Activated CD4-positive, alpha-beta T cell treated with anti-CD3 and anti-CD28 coated beads for 36 hours (primary cell): ENCODE measurements at regions not wholly inside any gene's neighbourhood (a gene's known extent, or its start where the extent isn't known, plus 50 kb on each side); places are given as distances from the start of the nearest gene placed in this dataset.

Experiments
- ATAC-seq: fragments of 200-7000 bp; cut with Tn5 transposase; one replicate; pipeline ENCODE4 v1.10.0; 2021; ENCODE audit warnings: mild to moderate bottlenecking, moderate library complexity
- CTCF ChIA-PET: fragments of 350-600 bp; sonication (Branson Sonifier 250); formaldehyde crosslinking; loops from one replicate; lab custom pipeline; 2021; ENCODE audit warnings: antibody characterized with exemption; lab: Charles Lee
- POLR2A ChIA-PET: fragments of 350-600 bp; sonication (Branson Sonifier 250); formaldehyde crosslinking; loops from one replicate; lab custom pipeline; 2021; ENCODE audit warnings: antibody characterized with exemption, inconsistent platforms; lab: Charles Lee
- DNase-seq: peaks from one replicate; pipeline ENCODE4 v3.0.0-alpha.2; 2020
- H3K27ac Mint-ChIP-seq: one replicate; pipeline ENCODE4 v1.8.0; 2021; ENCODE audit warnings: mixed read lengths
- H3K27me3 Mint-ChIP-seq: one replicate; pipeline ENCODE4 v1.8.0; 2021; ENCODE audit warnings: mixed read lengths
- H3K36me3 Mint-ChIP-seq: one replicate; pipeline ENCODE4 v1.8.0; 2021; ENCODE audit warnings: low read depth, mixed read lengths
- H3K4me1 Mint-ChIP-seq: one replicate; pipeline ENCODE4 v1.8.0; 2021; ENCODE audit warnings: mixed read lengths
- H3K4me3 Mint-ChIP-seq: one replicate; pipeline ENCODE4 v1.8.0; 2021; ENCODE audit warnings: mild to moderate bottlenecking, moderate library complexity, mixed read lengths
- H3K9me3 Mint-ChIP-seq: one replicate; pipeline ENCODE4 v1.8.0; 2021; ENCODE audit warnings: low read depth, mixed read lengths
- intact Hi-C, 2 experiments: fragments of 100-400 bp; cut with DNase I in 1 of 2; cut with micrococcal nuclease in 1 of 2; formaldehyde crosslinking; loops; one replicate each; pipeline versions ENCODE4 v1.14.2 to v1.15.1; 2022 to 2024; cut with DNase I, micrococcal nuclease

GRCh38 chr11:119908573-119908904, 179.5 kb upstream of the NECTIN1 start:
- intact Hi-C loops = no loop called here
- H3K4me1 Mint-ChIP-seq = no peaks in the 10 kb centered on the region
- H3K9me3 Mint-ChIP-seq = no peaks in the 10 kb centered on the region
- ChIA-PET CTCF (no interaction called here), POLR2A (no interaction called here)
- H3K4me3 Mint-ChIP-seq = no peak overlapping the region
- DNase-seq (no peak), ATAC-seq (no peak)
- H3K27me3 Mint-ChIP-seq = peaks cover 6% of the 10 kb centered on the region
- no peak overlapping the region for H3K27ac Mint-ChIP-seq
- H3K36me3 Mint-ChIP-seq = no peaks in the 10 kb centered on the region

GRCh38 chr11:119907878-119908572, 179.0 kb upstream of the NECTIN1 start:
- ATAC-seq (no peak), DNase-seq (no peak)
- H3K27me3 Mint-ChIP-seq = peaks cover 6% of the 10 kb centered on the region
- H3K36me3 Mint-ChIP-seq = no peaks in the 10 kb centered on the region
- CTCF ChIA-PET = no interaction called here
- POLR2A ChIA-PET = no interaction called here
- no peak overlapping the region for H3K27ac Mint-ChIP-seq
- H3K9me3 Mint-ChIP-seq = no peaks in the 10 kb centered on the region
- no peaks in the 10 kb centered on the region for H3K4me1 Mint-ChIP-seq
- no peak overlapping the region for H3K4me3 Mint-ChIP-seq
- intact Hi-C loops = no loop called here

DNA sequence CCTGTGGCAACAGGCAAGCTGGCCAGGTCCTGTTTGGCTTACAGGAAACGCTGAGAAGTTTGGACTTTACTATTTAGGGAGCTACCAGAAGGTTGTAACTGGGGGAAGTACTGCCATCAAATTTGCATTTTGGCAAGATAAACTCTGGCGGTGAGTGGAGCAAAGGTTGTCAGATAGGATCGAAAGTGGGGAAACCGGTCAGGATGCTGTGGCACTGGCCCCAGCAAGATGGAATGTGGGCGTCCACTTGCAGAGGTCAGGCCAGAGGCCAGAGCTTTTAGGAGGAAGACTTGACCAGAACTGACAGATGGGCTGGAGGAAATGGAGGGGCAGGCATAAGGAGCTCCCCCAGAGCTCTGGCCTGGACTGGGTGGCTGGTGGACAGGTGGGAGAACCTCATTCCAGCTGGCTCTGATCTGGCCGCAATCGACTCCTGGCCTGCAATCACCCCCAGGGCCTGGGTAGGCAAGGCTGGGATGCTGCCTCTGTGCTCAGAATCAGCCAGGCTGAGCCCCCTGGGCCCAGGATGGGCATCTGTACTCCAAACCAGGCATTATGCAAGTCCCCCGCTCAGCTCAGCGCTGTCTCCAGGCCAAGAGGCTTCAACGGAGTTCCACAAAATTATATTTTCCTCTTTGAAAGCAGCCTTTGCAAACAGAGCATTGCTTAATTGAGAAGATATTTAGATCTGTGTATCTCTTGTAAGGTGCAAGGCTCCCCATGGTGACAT, 178.3 kb upstream of the NECTIN1 start:
- ChIA-PET CTCF (no interaction called here), POLR2A (no interaction called here)
- Mint-ChIP-seq H3K9me3 (no peaks in the 10 kb centered on the region), H3K4me3 (no peak overlapping the region), H3K27ac (no peak overlapping the region), H3K27me3 (peaks cover 7% of the 10 kb centered on the region), H3K4me1 (no peaks in the 10 kb centered on the region), H3K36me3 (no peaks in the 10 kb centered on the region)
- intact Hi-C loops = no loop called here
- no peak for ATAC-seq
- no peak for DNase-seq

DNA sequence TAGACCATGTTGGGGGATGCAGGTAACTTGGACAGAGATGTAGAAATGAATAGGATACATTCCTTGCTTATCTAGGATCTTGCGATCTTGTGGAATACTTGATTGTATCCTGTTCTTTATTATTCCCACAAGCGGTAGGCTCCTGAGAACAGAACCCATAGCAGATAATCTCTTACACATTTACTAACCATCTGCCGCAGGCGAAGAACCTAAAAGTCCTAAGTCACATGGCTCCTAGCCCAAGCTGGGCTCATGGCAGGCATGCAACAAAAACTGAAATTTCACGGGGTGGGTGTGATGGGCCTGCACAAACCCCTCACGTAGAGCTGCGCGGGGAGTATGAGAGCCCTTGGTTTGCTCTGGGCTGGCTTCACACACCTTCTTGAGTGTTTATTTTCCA, 177.4 kb upstream of the NECTIN1 start:
- DNase-seq (no peak), ATAC-seq (no peak)
- H3K27me3 Mint-ChIP-seq = peaks cover 6% of the 10 kb centered on the region
- no peak overlapping the region for H3K4me3 Mint-ChIP-seq
- H3K36me3 Mint-ChIP-seq = no peaks in the 10 kb centered on the region
- intact Hi-C loops = no loop called here
- H3K4me1 Mint-ChIP-seq = no peaks in the 10 kb centered on the region
- no peak overlapping the region for H3K27ac Mint-ChIP-seq
- H3K9me3 Mint-ChIP-seq = no peaks in the 10 kb centered on the region
- ChIA-PET POLR2A (no interaction called here), CTCF (no interaction called here)

- Mint-ChIP-seq H3K36me3 (no peaks in the 10 kb centered on the region), H3K27me3 (peaks cover 5% of the 10 kb centered on the region), H3K9me3 (no peaks in the 10 kb centered on the region), H3K27ac (no peak overlapping the region), H3K4me3 (no peak overlapping the region), H3K4me1 (no peaks in the 10 kb centered on the region)
- DNase-seq = no peak
- no peak for ATAC-seq
- CTCF ChIA-PET = no interaction called here
- intact Hi-C loops = no loop called here
- POLR2A ChIA-PET = no interaction called here
Observed at GRCh38 chr11:119905162-119905561, 176.2 kb upstream of the NECTIN1 start.

DNA sequence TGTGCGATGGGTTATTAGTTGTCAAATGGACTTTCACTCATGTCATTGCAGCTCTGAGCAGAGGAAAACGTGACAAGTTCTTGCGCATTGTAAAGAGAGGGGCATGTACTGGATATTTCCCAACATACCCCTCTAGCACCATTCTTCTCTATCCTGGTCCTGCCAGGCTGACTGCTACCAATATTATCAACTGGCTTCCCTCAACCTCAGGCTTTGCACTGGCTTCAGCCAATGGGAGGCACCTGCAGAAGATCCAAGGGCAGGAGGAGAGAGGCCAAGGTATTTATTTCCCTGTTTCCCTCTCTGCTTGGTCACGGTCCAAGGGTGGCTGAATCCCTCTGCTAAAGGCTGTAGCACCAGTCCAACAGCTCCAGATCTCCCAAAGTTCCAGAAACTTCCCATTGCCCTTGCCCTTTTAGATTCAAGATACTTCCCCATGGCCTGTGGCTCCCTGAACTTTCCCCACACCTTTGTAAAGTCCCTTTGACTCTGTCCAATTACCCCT, 175.6 kb upstream of the NECTIN1 start:
- no peak overlapping the region for H3K27ac Mint-ChIP-seq
- H3K9me3 Mint-ChIP-seq = no peaks in the 10 kb centered on the region
- no peaks in the 10 kb centered on the region for H3K4me1 Mint-ChIP-seq
- POLR2A ChIA-PET = no interaction called here
- H3K27me3 Mint-ChIP-seq = peaks cover 5% of the 10 kb centered on the region
- no peak overlapping the region for H3K4me3 Mint-ChIP-seq
- no peaks in the 10 kb centered on the region for H3K36me3 Mint-ChIP-seq
- ATAC-seq (no peak), DNase-seq (no peak)
- CTCF ChIA-PET = no interaction called here
- intact Hi-C loops = no loop called here

- Mint-ChIP-seq H3K27ac (no peak overlapping the region), H3K4me1 (no peaks in the 10 kb centered on the region), H3K27me3 (peaks cover 5% of the 10 kb centered on the region), H3K36me3 (no peaks in the 10 kb centered on the region), H3K9me3 (no peaks in the 10 kb centered on the region), H3K4me3 (no peak overlapping the region)
- ChIA-PET CTCF (interaction anchor here (0.6 to 0.7 kb wide), 2 partner anchors 184 to 283 kb away, joined by 3 read pairs; no protein-coding TSS in a partner anchor), POLR2A (no interaction called here)
- ATAC-seq (no peak), DNase-seq (no peak)
- intact Hi-C loops = no loop called here
Observed at GRCh38 chr11:119903821-119904220, 174.8 kb upstream of the NECTIN1 start.

- no peaks in the 10 kb centered on the region for H3K9me3 Mint-ChIP-seq
- intact Hi-C loops = no loop called here
- no peak for ATAC-seq
- H3K27me3 Mint-ChIP-seq = peaks cover 5% of the 10 kb centered on the region
- H3K36me3 Mint-ChIP-seq = no peaks in the 10 kb centered on the region
- no peaks in the 10 kb centered on the region for H3K4me1 Mint-ChIP-seq
- ChIA-PET POLR2A (no interaction called here), CTCF (interaction anchor here (0.6 to 0.7 kb wide), 2 partner anchors 184 to 283 kb away, joined by 3 read pairs; no protein-coding TSS in a partner anchor)
- H3K4me3 Mint-ChIP-seq = no peak overlapping the region
- H3K27ac Mint-ChIP-seq = no peak overlapping the region
- no peak for DNase-seq
Observed at GRCh38 chr11:119903389-119903788, 174.4 kb upstream of the NECTIN1 start.

- POLR2A ChIA-PET = no interaction called here
- CTCF ChIA-PET = no interaction called here
Observed at GRCh38 chr11:119902656-119903231, 173.7 kb upstream of the NECTIN1 start.

GRCh38 chr11:119901657-119902577, 172.9 kb upstream of the NECTIN1 start:
- H3K36me3 Mint-ChIP-seq = no peaks in the 10 kb centered on the region
- ChIA-PET CTCF (no interaction called here), POLR2A (no interaction called here)
- DNase-seq (no peak), ATAC-seq (no peak)
- H3K4me1 Mint-ChIP-seq = no peaks in the 10 kb centered on the region
- intact Hi-C loops = no loop called here
- H3K9me3 Mint-ChIP-seq = no peaks in the 10 kb centered on the region
- H3K4me3 Mint-ChIP-seq = no peak overlapping the region
- H3K27me3 Mint-ChIP-seq = peaks cover 2% of the 10 kb centered on the region
- H3K27ac Mint-ChIP-seq = no peak overlapping the region

More at GRCh38 chr11:119902656-119903231, 173.7 kb upstream of the NECTIN1 start:
- no peak overlapping the region for H3K27ac Mint-ChIP-seq
- no peak overlapping the region for H3K4me3 Mint-ChIP-seq
- DNase-seq (no peak), ATAC-seq (no peak)
- intact Hi-C loops = no loop called here
- H3K36me3 Mint-ChIP-seq = no peaks in the 10 kb centered on the region
- peaks cover 2% of the 10 kb centered on the region for H3K27me3 Mint-ChIP-seq
- H3K9me3 Mint-ChIP-seq = no peaks in the 10 kb centered on the region
- no peaks in the 10 kb centered on the region for H3K4me1 Mint-ChIP-seq

DNA sequence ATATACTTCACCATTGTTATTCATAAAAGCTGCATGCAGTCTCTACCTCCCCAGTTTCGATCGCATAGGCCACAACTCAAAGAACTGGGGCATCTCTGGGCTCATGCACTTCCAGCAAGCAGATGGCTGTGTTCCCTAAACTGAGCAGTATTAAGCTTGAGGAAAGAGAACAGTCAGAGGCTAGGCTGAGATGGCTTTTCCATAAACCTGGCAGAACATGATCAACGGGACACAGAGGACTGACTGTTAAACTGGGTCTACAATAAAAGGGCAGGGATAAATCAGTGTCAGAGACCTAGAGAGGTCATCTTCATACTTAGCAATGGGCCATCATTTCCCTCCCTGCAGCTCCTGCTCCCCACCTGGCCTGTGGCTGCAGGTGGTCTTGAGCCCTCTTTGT, 171.0 kb upstream of the NECTIN1 start:
- ChIA-PET POLR2A (no interaction called here), CTCF (no interaction called here)
- Mint-ChIP-seq H3K27me3 (peaks cover 2% of the 10 kb centered on the region), H3K27ac (no peak overlapping the region), H3K4me1 (no peaks in the 10 kb centered on the region), H3K4me3 (no peak overlapping the region), H3K9me3 (no peaks in the 10 kb centered on the region), H3K36me3 (no peaks in the 10 kb centered on the region)
- DNase-seq (no peak), ATAC-seq (no peak)
- intact Hi-C loops = no loop called here
